ENCODE measurements at regions not wholly inside any gene's neighbourhood (a gene's known extent, or its start where the extent isn't known, plus 50 kb on each side); places are given as distances from the start of the nearest gene placed in this dataset.
A peak's percentile ranks its signal among the peaks of the same experiment; 100 is the strongest.

DNA sequence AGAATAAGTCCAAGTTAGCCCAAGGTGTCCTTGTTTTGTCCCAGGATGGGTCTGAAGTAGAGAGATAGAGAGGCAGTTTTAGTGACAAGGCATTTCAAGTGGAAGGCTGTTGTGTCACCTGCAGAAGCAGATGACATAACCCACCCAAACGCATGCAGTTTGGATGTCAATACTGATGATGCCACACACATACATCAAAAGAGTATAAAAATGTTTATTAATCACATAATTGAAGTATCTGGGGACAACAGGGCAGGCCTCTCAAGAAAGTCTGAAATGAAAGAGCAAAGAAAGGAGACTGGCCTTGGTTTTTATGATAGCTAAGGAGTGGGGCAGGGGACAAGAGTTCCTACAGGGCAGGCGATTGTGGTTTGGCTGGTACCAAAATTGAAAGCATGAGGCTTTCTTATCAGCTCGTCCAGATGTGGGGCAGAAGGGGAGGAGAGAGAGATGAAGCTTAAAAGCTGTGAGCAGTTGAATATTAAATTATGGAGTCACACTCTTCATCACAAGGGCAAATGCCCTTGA, 78.4 kb upstream of the TSPAN8 start (continued):
- TF ChIP-seq, protein P1, sequence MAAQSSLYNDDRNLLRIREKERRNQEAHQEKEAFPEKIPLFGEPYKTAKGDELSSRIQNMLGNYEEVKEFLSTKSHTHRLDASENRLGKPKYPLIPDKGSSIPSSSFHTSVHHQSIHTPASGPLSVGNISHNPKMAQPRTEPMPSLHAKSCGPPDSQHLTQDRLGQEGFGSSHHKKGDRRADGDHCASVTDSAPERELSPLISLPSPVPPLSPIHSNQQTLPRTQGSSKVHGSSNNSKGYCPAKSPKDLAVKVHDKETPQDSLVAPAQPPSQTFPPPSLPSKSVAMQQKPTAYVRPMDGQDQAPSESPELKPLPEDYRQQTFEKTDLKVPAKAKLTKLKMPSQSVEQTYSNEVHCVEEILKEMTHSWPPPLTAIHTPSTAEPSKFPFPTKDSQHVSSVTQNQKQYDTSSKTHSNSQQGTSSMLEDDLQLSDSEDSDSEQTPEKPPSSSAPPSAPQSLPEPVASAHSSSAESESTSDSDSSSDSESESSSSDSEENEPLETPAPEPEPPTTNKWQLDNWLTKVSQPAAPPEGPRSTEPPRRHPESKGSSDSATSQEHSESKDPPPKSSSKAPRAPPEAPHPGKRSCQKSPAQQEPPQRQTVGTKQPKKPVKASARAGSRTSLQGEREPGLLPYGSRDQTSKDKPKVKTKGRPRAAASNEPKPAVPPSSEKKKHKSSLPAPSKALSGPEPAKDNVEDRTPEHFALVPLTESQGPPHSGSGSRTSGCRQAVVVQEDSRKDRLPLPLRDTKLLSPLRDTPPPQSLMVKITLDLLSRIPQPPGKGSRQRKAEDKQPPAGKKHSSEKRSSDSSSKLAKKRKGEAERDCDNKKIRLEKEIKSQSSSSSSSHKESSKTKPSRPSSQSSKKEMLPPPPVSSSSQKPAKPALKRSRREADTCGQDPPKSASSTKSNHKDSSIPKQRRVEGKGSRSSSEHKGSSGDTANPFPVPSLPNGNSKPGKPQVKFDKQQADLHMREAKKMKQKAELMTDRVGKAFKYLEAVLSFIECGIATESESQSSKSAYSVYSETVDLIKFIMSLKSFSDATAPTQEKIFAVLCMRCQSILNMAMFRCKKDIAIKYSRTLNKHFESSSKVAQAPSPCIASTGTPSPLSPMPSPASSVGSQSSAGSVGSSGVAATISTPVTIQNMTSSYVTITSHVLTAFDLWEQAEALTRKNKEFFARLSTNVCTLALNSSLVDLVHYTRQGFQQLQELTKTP (IDR thresholded peaks at IDR 0.05; ENCODE audit: low read depth in 1 of 2, partially characterized antibody in 2 of 2): peak; percentile 16 to 32
- peak; percentile 84 for TF ChIP-seq NFE2 (IDR thresholded peaks at IDR 0.05; ENCODE audit: low read depth)
- peak; percentile 43 for TF ChIP-seq EP400 (IDR thresholded peaks at IDR 0.05)
- no peak for TF ChIP-seq ZNF124 (CRISPR knock-in tag; IDR thresholded peaks at IDR 0.05)
- TF ChIP-seq ZNF232 (CRISPR knock-in tag; IDR thresholded peaks at IDR 0.05): no peak
- TF ChIP-seq DPF2 (IDR thresholded peaks at IDR 0.05): peak; percentile 95
- TF ChIP-seq HDGF (IDR thresholded peaks at IDR 0.05): no peak
- peak; percentile 43 for TF ChIP-seq MEIS2 (IDR thresholded peaks at IDR 0.05; ENCODE audit: partially characterized antibody)
- no peak for TF ChIP-seq ELF2 (CRISPR knock-in tag; IDR thresholded peaks at IDR 0.05)
- TF ChIP-seq, protein P2, sequence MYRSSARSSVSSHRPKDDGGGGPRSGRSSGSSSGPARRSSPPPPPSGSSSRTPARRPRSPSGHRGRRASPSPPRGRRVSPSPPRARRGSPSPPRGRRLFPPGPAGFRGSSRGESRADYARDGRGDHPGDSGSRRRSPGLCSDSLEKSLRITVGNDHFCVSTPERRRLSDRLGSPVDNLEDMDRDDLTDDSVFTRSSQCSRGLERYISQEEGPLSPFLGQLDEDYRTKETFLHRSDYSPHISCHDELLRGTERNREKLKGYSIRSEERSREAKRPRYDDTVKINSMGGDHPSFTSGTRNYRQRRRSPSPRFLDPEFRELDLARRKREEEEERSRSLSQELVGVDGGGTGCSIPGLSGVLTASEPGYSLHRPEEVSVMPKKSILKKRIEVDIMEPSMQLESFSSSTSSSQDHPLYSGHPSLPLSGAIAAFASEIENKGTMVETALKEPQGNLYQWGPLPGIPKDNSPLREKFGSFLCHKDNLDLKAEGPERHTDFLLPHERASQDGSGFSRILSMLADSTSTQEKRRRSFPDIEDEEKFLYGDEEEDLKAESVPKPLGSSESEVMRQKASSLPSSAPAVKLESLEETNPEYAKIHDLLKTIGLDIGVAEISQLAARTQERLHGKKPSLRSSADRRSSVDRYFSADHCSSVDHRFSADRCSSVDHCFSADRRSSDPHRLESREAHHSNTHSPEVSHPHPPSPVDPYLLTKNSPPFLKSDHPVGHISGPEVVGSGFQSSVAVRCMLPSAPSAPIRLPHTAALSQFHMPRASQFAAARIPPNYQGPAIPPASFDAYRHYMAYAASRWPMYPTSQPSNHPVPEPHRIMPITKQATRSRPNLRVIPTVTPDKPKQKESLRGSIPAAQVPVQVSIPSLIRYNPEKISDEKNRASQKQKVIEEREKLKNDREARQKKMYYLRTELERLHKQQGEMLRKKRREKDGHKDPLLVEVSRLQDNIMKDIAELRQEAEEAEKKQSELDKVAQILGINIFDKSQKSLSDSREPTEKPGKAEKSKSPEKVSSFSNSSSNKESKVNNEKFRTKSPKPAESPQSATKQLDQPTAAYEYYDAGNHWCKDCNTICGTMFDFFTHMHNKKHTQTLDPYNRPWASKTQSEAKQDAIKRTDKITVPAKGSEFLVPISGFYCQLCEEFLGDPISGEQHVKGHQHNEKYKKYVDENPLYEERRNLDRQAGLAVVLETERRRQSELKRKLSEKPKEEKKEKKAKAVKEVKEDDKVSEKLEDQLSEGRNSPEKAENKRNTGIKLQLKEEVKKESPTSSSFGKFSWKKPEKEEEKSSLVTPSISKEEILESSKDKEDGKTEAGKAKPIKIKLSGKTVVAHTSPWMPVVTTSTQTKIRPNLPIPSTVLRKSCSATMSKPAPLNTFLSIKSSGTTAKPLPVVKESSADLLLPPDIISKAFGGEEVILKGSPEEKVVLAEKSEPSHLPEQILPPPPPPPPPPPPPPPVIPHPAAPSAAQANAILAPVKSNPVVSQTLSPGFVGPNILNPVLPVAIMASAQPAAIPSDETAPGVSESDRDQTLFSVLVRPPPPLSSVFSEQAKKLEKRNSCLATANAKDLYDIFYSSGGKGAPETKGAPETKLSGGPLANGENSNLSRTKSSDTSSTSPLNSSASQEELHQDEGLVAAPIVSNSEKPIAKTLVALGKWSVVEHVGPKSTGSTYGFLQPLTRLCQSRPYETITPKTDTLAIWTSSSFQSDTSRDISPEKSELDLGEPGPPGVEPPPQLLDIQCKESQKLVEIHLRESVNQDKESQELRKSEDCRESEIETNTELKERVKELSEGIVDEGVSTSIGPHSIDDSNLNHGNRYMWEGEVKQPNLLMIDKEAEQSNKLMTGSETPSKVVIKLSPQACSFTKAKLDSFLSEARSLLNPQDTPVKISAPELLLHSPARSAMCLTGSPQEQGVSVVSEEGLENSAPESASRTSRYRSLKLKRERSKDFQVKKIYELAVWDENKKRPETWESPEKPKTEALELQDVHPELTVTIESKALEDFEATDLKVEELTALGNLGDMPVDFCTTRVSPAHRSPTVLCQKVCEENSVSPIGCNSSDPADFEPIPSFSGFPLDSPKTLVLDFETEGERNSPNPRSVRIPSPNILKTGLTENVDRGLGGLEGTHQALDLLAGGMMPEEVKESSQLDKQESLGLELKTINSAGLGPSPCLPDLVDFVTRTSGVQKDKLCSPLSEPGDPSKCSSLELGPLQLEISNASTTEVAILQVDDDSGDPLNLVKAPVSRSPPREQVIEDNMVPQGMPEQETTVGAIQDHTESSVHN (IDR thresholded peaks at IDR 0.05; ENCODE audit: borderline replicate concordance in 1 of 2, low read depth in 1 of 2): 0 out of 4 replicates have a peak, but pooled peaks of 1 of the 2 experiments have one; percentile 25
- TF ChIP-seq CBFA2T3 (IDR thresholded peaks at IDR 0.05): peak; percentile 93
- TF ChIP-seq, protein P3, sequence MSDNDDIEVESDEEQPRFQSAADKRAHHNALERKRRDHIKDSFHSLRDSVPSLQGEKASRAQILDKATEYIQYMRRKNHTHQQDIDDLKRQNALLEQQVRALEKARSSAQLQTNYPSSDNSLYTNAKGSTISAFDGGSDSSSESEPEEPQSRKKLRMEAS (CRISPR knock-in tag; IDR thresholded peaks at IDR 0.05): peak; percentile 50; the same call in 1 of the 2 replicates
- TF ChIP-seq ZNF644 (tag; IDR thresholded peaks at IDR 0.05; ENCODE audit: low read depth): peak; percentile 71; the same call in 1 of the 2 replicates
- TF ChIP-seq ZNF583 (CRISPR knock-in tag; IDR thresholded peaks at IDR 0.05): peak; percentile 65; the same call in 1 of the 2 replicates
- no peak for TF ChIP-seq NCOA4 (IDR thresholded peaks at IDR 0.05; ENCODE audit: partially characterized antibody)
- peak; percentile 44; the same call in 1 of the 2 replicates for TF ChIP-seq C11orf30 (IDR thresholded peaks at IDR 0.05; ENCODE audit: low read depth)
- TF ChIP-seq TBL1XR1 (IDR thresholded peaks at IDR 0.05; ENCODE audit: low read length in 2 of 2): peak in 1 of 2 experiments; percentile 67; a peak in 1 of 4 replicates
